Peyer's patch (tissue), 4 donors: ENCODE measurements at regions not wholly inside any gene's neighbourhood (a gene's known extent, or its start where the extent isn't known, plus 50 kb on each side); places are given as distances from the start of the nearest gene placed in this dataset.

Source experiments
- CTCF ChIP-seq, 6 experiments: fragments of 450-650 bp in 4 of 6; fragments of 200-600 bp in 2 of 6; sonication (generic) in 1 of 6; IDR thresholded peaks; one replicate each; pipeline ENCODE4 v1.5.1; 2017 to 2019; ENCODE audit warnings: antibody characterized with exemption in 6 of 6, mild to moderate bottlenecking in 3 of 6, moderate library complexity in 1 of 6
- POLR2A ChIP-seq, 2 donors: fragments of 450-650 bp; IDR thresholded peaks; one replicate each; pipeline ENCODE4 v1.5.1; 2017; ENCODE audit warnings: antibody characterized with exemption in 2 of 2, mild to moderate bottlenecking in 2 of 2, moderate library complexity in 2 of 2

- TF ChIP-seq CTCF (IDR thresholded peaks at IDR 0.05), result no peak
- no peak for TF ChIP-seq POLR2A (IDR thresholded peaks at IDR 0.05)
Observed at GRCh38 chr17:63150994-63151464, 185.0 kb downstream of the TANC2 start.
